DND-41 (cell line): ENCODE measurements at regions not wholly inside any gene's neighbourhood (a gene's known extent, or its start where the extent isn't known, plus 50 kb on each side); places are given as distances from the start of the nearest gene placed in this dataset.

Experiments
- ATAC-seq: fragments of 200-7000 bp; cut with Tn5 transposase; 3 replicates; pipeline ENCODE4 v1.9.1; 2021; ENCODE audit warnings: low read depth; ENCODE audit not compliant: insufficient read depth
- DNase-seq: peaks from one replicate; pipeline ENCODE4 v3.0.0-alpha.2; 2020
- H2AFZ ChIP-seq: 2 replicates; pipeline ENCODE4 v1.6.0; 2012; ENCODE audit warnings: low read depth, low read length
- H3K27ac ChIP-seq: 2 replicates; pipeline ENCODE4 v1.5.1; 2012; ENCODE audit warnings: low read length, inconsistent platforms
- H3K27me3 ChIP-seq: fragments of 200-600 bp; sonication (generic); 2 replicates; pipeline ENCODE4 v1.6.0; 2012; ENCODE audit warnings: low read length, mild to moderate bottlenecking, inconsistent platforms; ENCODE audit not compliant: insufficient read depth, poor library complexity
- H3K36me3 ChIP-seq: 2 replicates; pipeline ENCODE4 v1.5.1; 2012; ENCODE audit warnings: low read length, inconsistent platforms; ENCODE audit not compliant: insufficient read depth
- H3K4me1 ChIP-seq: 2 replicates; pipeline ENCODE4 v1.5.1; 2012; ENCODE audit warnings: mild to moderate bottlenecking, low read length; ENCODE audit not compliant: insufficient read depth
- H3K4me2 ChIP-seq: 2 replicates; pipeline ENCODE4 v1.6.0; 2012; ENCODE audit warnings: mild to moderate bottlenecking, moderate library complexity, low read length, inconsistent platforms; ENCODE audit not compliant: insufficient read depth
- H3K4me3 ChIP-seq, 2 experiments: fragments of 200-600 bp in 1 of 2; shearing (Covaris generic) in 1 of 2; 2 replicates each; pipeline ENCODE4 v1.5.1; 2012 to 2016; ENCODE audit warnings: inconsistent platforms in 2 of 2, low read length in 2 of 2, mild to moderate bottlenecking in 2 of 2, low read depth in 1 of 2, moderate library complexity in 1 of 2
- H3K79me2 ChIP-seq: 2 replicates; pipeline ENCODE4 v1.6.0; 2012; ENCODE audit warnings: low read length, inconsistent platforms; ENCODE audit not compliant: insufficient read depth
- H3K9ac ChIP-seq: 2 replicates; pipeline ENCODE4 v1.6.0; 2012; ENCODE audit warnings: low read depth, mild to moderate bottlenecking, inconsistent platforms, low read length, moderate library complexity
- H3K9me3 ChIP-seq: 2 replicates; pipeline ENCODE4 v1.5.1; 2012; ENCODE audit warnings: low read length, moderate library complexity, mild to moderate bottlenecking, inconsistent platforms; ENCODE audit not compliant: insufficient read depth, severe bottlenecking
- H4K20me1 ChIP-seq: 2 replicates; pipeline ENCODE4 v1.6.0; 2012; ENCODE audit warnings: low read length; ENCODE audit not compliant: insufficient read depth
- EZH2 ChIP-seq: IDR thresholded peaks from 3 replicates; pipeline ENCODE4 v1.6.1; 2012; ENCODE audit warnings: borderline replicate concordance, low read depth, mild to moderate bottlenecking, moderate library complexity, low read length, inconsistent platforms; ENCODE audit not compliant: severe bottlenecking
- TF ChIP-seq, protein P1 (sequence below): IDR thresholded peaks from 2 replicates; pipeline ENCODE4 v1.5.1; 2012; ENCODE audit warnings: borderline replicate concordance, low read length, moderate library complexity, mild to moderate bottlenecking; ENCODE audit not compliant: poor library complexity, severe bottlenecking; ENCODE audit errors: extremely low read depth

DNA sequence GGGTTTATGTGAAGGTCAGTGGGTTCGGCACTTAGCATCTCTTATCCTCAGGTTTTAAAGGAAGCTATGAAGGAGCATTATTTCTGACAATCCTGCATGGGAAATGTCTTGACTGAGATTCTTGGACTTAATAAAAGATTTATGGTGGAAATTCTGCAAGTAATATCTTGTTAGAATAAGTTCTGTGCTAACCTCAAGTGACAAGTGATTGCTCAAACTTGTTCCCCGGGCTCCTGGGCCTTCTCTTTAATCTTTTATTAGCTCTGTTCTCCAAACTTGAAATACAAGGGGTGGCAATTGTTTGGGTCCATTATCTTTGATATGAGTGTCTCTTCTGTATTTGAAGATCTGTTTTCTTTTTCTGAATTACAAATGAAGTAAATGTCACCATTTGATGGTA lies 140.6 kb upstream of the CTBP2 start:
- Histone ChIP-seq H3K4me1 (no peaks in the 10 kb centered on the region), H3K4me2 (no peak overlapping the region), H4K20me1 (no peaks in the 10 kb centered on the region), H3K9ac (no peak overlapping the region), H3K9me3 (no peaks in the 10 kb centered on the region), H2AFZ (no peak overlapping the region), H3K4me3 (no peak overlapping the region), H3K36me3 (no peaks in the 10 kb centered on the region), H3K27ac (no peak overlapping the region), H3K79me2 (no peaks in the 10 kb centered on the region), H3K27me3 (peaks cover 3% of the 10 kb centered on the region)
- TF ChIP-seq EZH2: no peak
- TF ChIP-seq, protein P1, sequence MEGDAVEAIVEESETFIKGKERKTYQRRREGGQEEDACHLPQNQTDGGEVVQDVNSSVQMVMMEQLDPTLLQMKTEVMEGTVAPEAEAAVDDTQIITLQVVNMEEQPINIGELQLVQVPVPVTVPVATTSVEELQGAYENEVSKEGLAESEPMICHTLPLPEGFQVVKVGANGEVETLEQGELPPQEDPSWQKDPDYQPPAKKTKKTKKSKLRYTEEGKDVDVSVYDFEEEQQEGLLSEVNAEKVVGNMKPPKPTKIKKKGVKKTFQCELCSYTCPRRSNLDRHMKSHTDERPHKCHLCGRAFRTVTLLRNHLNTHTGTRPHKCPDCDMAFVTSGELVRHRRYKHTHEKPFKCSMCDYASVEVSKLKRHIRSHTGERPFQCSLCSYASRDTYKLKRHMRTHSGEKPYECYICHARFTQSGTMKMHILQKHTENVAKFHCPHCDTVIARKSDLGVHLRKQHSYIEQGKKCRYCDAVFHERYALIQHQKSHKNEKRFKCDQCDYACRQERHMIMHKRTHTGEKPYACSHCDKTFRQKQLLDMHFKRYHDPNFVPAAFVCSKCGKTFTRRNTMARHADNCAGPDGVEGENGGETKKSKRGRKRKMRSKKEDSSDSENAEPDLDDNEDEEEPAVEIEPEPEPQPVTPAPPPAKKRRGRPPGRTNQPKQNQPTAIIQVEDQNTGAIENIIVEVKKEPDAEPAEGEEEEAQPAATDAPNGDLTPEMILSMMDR: no peak
- ATAC-seq (no peak), DNase-seq (no peak)

DNA sequence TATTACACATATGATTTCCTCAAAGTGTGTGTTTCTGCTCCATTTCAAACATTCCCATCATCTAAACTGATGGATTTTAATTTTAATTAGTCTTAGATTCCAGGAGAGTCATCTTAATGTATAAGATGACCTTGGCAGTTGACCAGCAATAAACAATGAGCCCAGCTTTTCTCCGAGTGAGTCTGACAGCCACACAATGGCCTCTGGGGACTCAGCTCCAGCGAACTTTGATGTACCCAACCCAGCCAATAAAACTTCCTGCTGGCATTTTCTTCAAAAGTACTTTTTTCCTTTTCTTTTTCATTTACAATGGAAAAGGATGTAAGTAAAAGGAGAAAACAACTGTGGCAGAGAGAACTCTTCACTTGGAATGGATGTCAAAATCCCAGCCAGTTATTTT lies 139.1 kb upstream of the CTBP2 start:
- TF ChIP-seq, protein P1: no peak
- no peak for TF ChIP-seq EZH2
- H3K4me1 ChIP-seq: no peaks in the 10 kb centered on the region

DNA sequence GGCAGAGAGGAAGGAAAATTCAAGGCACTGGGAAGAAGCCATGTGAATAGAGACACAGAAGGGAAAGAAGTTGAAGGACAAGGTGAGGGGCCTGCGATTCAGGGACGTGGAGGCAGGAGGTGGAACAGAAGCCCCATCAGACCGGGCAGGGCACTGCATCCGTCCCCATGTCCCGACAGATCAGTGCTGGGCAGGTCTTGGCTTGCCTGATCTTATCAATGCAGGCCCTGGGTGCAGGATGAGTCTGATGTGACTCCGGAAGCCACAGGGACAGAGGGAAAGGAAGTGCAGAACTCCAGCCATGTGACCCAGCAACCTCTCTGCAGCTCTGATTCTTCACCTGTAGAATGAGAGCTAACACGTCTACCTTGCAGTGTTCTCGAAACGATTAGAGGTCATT lies 136.2 kb upstream of the CTBP2 start:
- Histone ChIP-seq H3K4me3 (no peak overlapping the region), H3K27ac (no peak overlapping the region), H2AFZ (no peak overlapping the region), H3K4me2 (no peak overlapping the region), H3K9ac (no peak overlapping the region), H3K79me2 (no peaks in the 10 kb centered on the region), H3K36me3 (no peaks in the 10 kb centered on the region), H3K27me3 (no peaks in the 10 kb centered on the region), H3K4me1 (no peaks in the 10 kb centered on the region), H3K9me3 (no peaks in the 10 kb centered on the region), H4K20me1 (no peaks in the 10 kb centered on the region)
- no peak for TF ChIP-seq EZH2
- TF ChIP-seq, protein P1: no peak
- no peak for ATAC-seq
- no peak for DNase-seq

More for the DNA sequence above, 139.1 kb upstream of the CTBP2 start:
- Histone ChIP-seq H3K4me3 (no peak overlapping the region), H3K79me2 (no peaks in the 10 kb centered on the region), H3K9ac (no peak overlapping the region), H4K20me1 (no peaks in the 10 kb centered on the region), H3K36me3 (no peaks in the 10 kb centered on the region), H3K27me3 (peaks cover 3% of the 10 kb centered on the region), H3K27ac (no peak overlapping the region), H3K9me3 (no peaks in the 10 kb centered on the region), H3K4me2 (no peak overlapping the region), H2AFZ (no peak overlapping the region)
- ATAC-seq (no peak), DNase-seq (no peak)

DNA sequence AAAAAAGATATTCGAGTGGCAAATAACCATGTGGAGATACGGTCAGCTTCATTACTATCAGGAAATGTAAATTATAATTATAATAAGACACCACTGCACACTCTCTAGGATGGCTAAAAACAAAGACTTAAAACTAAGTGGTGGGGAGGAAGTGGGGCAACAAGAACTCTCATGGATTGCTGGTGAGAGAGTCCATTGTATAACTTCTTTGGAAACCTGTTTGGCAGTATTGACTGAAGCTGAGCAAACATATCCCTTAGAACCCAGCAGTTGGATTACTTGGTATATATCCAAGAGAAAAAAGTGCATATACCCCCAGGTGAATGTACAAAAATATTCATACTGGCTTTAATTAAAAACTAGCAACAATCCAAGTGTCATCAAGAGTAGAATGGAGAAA lies 133.7 kb upstream of the CTBP2 start:
- H3K36me3 ChIP-seq: no peaks in the 10 kb centered on the region
- ATAC-seq (no peak), DNase-seq (no peak)
- H3K9ac ChIP-seq: no peak overlapping the region
- no peaks in the 10 kb centered on the region for H3K9me3 ChIP-seq
- no peaks in the 10 kb centered on the region for H3K79me2 ChIP-seq
- H4K20me1 ChIP-seq: no peaks in the 10 kb centered on the region
- no peaks in the 10 kb centered on the region for H3K4me1 ChIP-seq
- H3K27ac ChIP-seq: no peak overlapping the region
- H3K4me2 ChIP-seq: no peak overlapping the region
- H3K27me3 ChIP-seq: no peaks in the 10 kb centered on the region
- H2AFZ ChIP-seq: no peak overlapping the region
- TF ChIP-seq, protein P1: no peak
- TF ChIP-seq EZH2: no peak
- no peak overlapping the region for H3K4me3 ChIP-seq
